HCT116 (cell line): ENCODE measurements at regions not wholly inside any gene's neighbourhood (a gene's known extent, or its start where the extent isn't known, plus 50 kb on each side); places are given as distances from the start of the nearest gene placed in this dataset.

Source experiments
- ATAC-seq: fragments of 200-7000 bp; cut with Tn5 transposase; 2 replicates; pipeline ENCODE4 v1.9.1; 2020; ENCODE audit warnings: mild to moderate bottlenecking, moderate library complexity
- BruUV-seq: library from RNA; stranded (reverse); fragments of 400-500 nt; replicated peaks from 2 replicates; lab custom pipeline; 2021; lab: Mats Ljungman, UMichigan
- CTCF ChIA-PET: fragments of 300-600 bp; sonication (Branson Sonifier 250); formaldehyde crosslinking; loops from one replicate; lab custom pipeline; 2021; ENCODE audit warnings: antibody characterized with exemption; lab: Charles Lee
- POLR2A ChIA-PET: fragments of 300-600, 350-600 bp; sonication (Branson Sonifier 250); formaldehyde crosslinking; loops from one replicate; lab custom pipeline; 2021; ENCODE audit warnings: antibody characterized with exemption; lab: Charles Lee
- RAD21 ChIA-PET, 2 experiments: fragments of 300-600 bp; sonication (Branson Sonifier 250); formaldehyde crosslinking; loops; one replicate each; lab custom pipeline; 2023; ENCODE audit warnings: low total read pairs in 2 of 2; ENCODE audit not compliant: uncharacterized antibody in 2 of 2, unreplicated experiment in 2 of 2, low non-redundant PET in 1 of 2; lab: Charles Lee
- DNase-seq: peaks from one replicate; pipeline ENCODE4 v3.0.0-alpha.2; 2010; ENCODE audit warnings: low read depth, low spot score
- H2AFZ ChIP-seq: fragments of 200-600 bp; shearing (Covaris generic), sonication (generic); 2 replicates; pipeline ENCODE4 v1.6.1; 2017; ENCODE audit warnings: low read depth, mixed run types, mixed read lengths, antibody characterized with exemption, low read length; ENCODE audit not compliant: poor library complexity, severe bottlenecking
- H3K27ac ChIP-seq: 2 replicates; pipeline ENCODE4 v1.5.1; 2012; ENCODE audit warnings: low read depth, low read length
- H3K27me3 ChIP-seq: fragments of 200-600 bp; sonication (generic); 2 replicates; pipeline ENCODE4 v1.6.1; 2016; ENCODE audit warnings: mixed run types, low read length, mixed read lengths; ENCODE audit not compliant: insufficient read depth
- H3K36me3 ChIP-seq, 2 experiments: fragments of 200-500 bp in 1 of 2; fragments of 200-600 bp in 1 of 2; sonication (Bioruptor generic) in 1 of 2; sonication (generic) in 1 of 2; 2 replicates each; pipeline versions ENCODE4 v1.5.1 to v1.6.1; 2014 to 2016; ENCODE audit warnings: low read length in 2 of 2, inconsistent platforms in 1 of 2, mixed read lengths in 1 of 2, mixed run types in 1 of 2; ENCODE audit not compliant: insufficient read depth in 2 of 2, control insufficient read depth in 1 of 2
- H3K4me1 ChIP-seq, 2 experiments: fragments of 200-600 bp in 1 of 2; sonication (generic) in 1 of 2; 2 replicates each; pipeline versions ENCODE4 v1.5.1 to v1.6.1; 2012 to 2017; ENCODE audit warnings: low read length in 2 of 2, inconsistent platforms in 1 of 2, mild to moderate bottlenecking in 1 of 2, mixed read lengths in 1 of 2, mixed run types in 1 of 2, moderate library complexity in 1 of 2; ENCODE audit not compliant: insufficient read depth in 2 of 2, control insufficient read depth in 1 of 2
- H3K4me2 ChIP-seq: fragments of 200-600 bp; sonication (generic); 2 replicates; pipeline ENCODE4 v1.6.1; 2017; ENCODE audit warnings: mixed run types, low read length, mixed read lengths
- H3K4me3 ChIP-seq, 2 experiments: fragments of 200-600 bp in 1 of 2; sonication (generic) in 1 of 2; replicated peaks in 1 of 2; 2 replicates each; pipeline ENCODE4 v1.5.1; 2011 to 2016; ENCODE audit warnings: low read length in 2 of 2, control low read depth in 1 of 2, low read depth in 1 of 2, mild to moderate bottlenecking in 1 of 2, mixed read lengths in 1 of 2, mixed run types in 1 of 2
- H3K79me2 ChIP-seq: fragments of 200-600 bp; sonication (generic); 2 replicates; pipeline ENCODE4 v1.6.1; 2017; ENCODE audit warnings: mild to moderate bottlenecking, mixed run types, low read length, moderate library complexity, mixed read lengths; ENCODE audit not compliant: insufficient read depth
- H3K9ac ChIP-seq: fragments of 200-600 bp; sonication (generic); 2 replicates; pipeline ENCODE4 v1.6.1; 2016; ENCODE audit warnings: low read length, mixed read lengths
- H3K9me2 ChIP-seq: fragments of 200-600 bp; sonication (generic), shearing (Covaris generic); 2 replicates; pipeline ENCODE4 v1.6.1; 2017; ENCODE audit warnings: mixed run types, mild to moderate bottlenecking, moderate library complexity; ENCODE audit not compliant: insufficient read depth
- H3K9me3 ChIP-seq, 2 experiments: fragments of 200-500 bp in 1 of 2; fragments of 200-600 bp in 1 of 2; sonication (Bioruptor generic) in 1 of 2; sonication (generic) in 1 of 2; 2 replicates each; pipeline ENCODE4 v1.6.1; 2014 to 2017; ENCODE audit warnings: low read length in 2 of 2, mixed read lengths in 2 of 2, inconsistent platforms in 1 of 2, low read depth in 1 of 2, mild to moderate bottlenecking in 1 of 2, mixed run types in 1 of 2, moderate library complexity in 1 of 2; ENCODE audit not compliant: control insufficient read depth in 1 of 2, insufficient read depth in 1 of 2
- H4K20me1 ChIP-seq: fragments of 200-600 bp; sonication (generic), shearing (Covaris generic); 2 replicates; pipeline ENCODE4 v1.6.1; 2017; ENCODE audit warnings: mixed run types, mild to moderate bottlenecking, moderate library complexity; ENCODE audit not compliant: insufficient read depth
- CBX3 ChIP-seq: IDR thresholded peaks from 2 replicates; pipeline ENCODE4 v1.6.1; 2012; ENCODE audit warnings: low read depth
- EGR1 ChIP-seq: IDR thresholded peaks from 2 replicates; pipeline ENCODE4 v1.6.1; 2012; ENCODE audit warnings: low read depth
- EZH2 ChIP-seq: fragments of 200-600 bp; sonication (generic); IDR thresholded peaks from 2 replicates; pipeline ENCODE4 v1.6.1; 2017; ENCODE audit warnings: antibody characterized with exemption, mixed run types
- JUND ChIP-seq: IDR thresholded peaks from 2 replicates; pipeline ENCODE4 v1.6.1; 2012
- MAX ChIP-seq: IDR thresholded peaks from 2 replicates; pipeline ENCODE4 v1.6.1; 2012
- POLR2AphosphoS5 ChIP-seq: IDR thresholded peaks from 2 replicates; pipeline ENCODE4 v1.6.1; 2011; ENCODE audit warnings: mild to moderate bottlenecking, low read depth, low read length, moderate library complexity
- REST ChIP-seq: IDR thresholded peaks from 2 replicates; pipeline ENCODE4 v1.6.1; 2012; ENCODE audit warnings: low read depth
- SIN3A ChIP-seq: IDR thresholded peaks from 2 replicates; pipeline ENCODE4 v1.6.1; 2012; ENCODE audit warnings: low read depth
- SRF ChIP-seq: IDR thresholded peaks from 2 replicates; pipeline ENCODE4 v1.6.1; 2012; ENCODE audit warnings: low read depth
- TCF7L2 ChIP-seq: IDR thresholded peaks from 2 replicates; pipeline ENCODE4 v1.7.0; 2011; ENCODE audit warnings: borderline replicate concordance, inconsistent platforms; ENCODE audit not compliant: insufficient read depth, insufficient read length; ENCODE audit errors: extremely low read depth
- YY1 ChIP-seq: IDR thresholded peaks from 2 replicates; pipeline ENCODE4 v1.6.1; 2011; ENCODE audit warnings: low read length, low read depth, moderate library complexity, mild to moderate bottlenecking; ENCODE audit not compliant: insufficient replicate concordance; ENCODE audit errors: extremely low read depth
- ZBTB33 ChIP-seq: IDR thresholded peaks from 2 replicates; pipeline ENCODE4 v1.6.1; 2011; ENCODE audit warnings: mild to moderate bottlenecking, low read length, moderate library complexity; ENCODE audit not compliant: insufficient replicate concordance; ENCODE audit errors: extremely low read depth
- ZFX ChIP-seq: fragments of 450-650 bp; IDR thresholded peaks from 2 replicates; pipeline ENCODE4 v1.6.1; 2017
- ZNF274 ChIP-seq: fragments of 200-500 bp; sonication (Bioruptor generic); IDR thresholded peaks from 2 replicates; pipeline ENCODE4 v1.6.1; 2014; ENCODE audit warnings: mild to moderate bottlenecking, low read depth, low read length, inconsistent platforms
- intact Hi-C: fragments of 100-400 bp; cut with micrococcal nuclease; formaldehyde crosslinking; loops from 2 replicates; pipeline ENCODE4 v1.10.0; 2022

GRCh38 chr19:30936276-30936675 is 413.0 kb downstream of the TSHZ3 start:
- H3K4me2 ChIP-seq, result no peak overlapping the region
- TF ChIP-seq MAX, result no peak
- no peak for TF ChIP-seq ZBTB33
- no peak for TF ChIP-seq SRF
- no peak for TF ChIP-seq TCF7L2
- no peak overlapping the region for H3K4me3 ChIP-seq
- no peak overlapping the region for H2AFZ ChIP-seq
- H3K27ac ChIP-seq, result no peak overlapping the region
- CTCF ChIA-PET, result no interaction called here
- no TSS peak for BruUV-seq
- intact Hi-C loops, result no loop called here
- H3K9me3 ChIP-seq, result peaks cover 7 to 40% of the 10 kb centered on the region in 2 experiments; a peak in 3 of 4 replicates
- no peaks in the 10 kb centered on the region for H3K27me3 ChIP-seq
- no peaks in the 10 kb centered on the region for H3K4me1 ChIP-seq
- H3K36me3 ChIP-seq, result no peaks in the 10 kb centered on the region
- RAD21 ChIA-PET, result no interaction called here
- no peaks in the 10 kb centered on the region for H3K9me2 ChIP-seq
- ATAC-seq, result no peak
- H3K79me2 ChIP-seq, result no peaks in the 10 kb centered on the region
- H3K9ac ChIP-seq, result no peak overlapping the region
- POLR2A ChIA-PET, result no interaction called here
- no peaks in the 10 kb centered on the region for H4K20me1 ChIP-seq
- DNase-seq, result no peak

- Histone ChIP-seq H3K79me2 (no peaks in the 10 kb centered on the region), H3K36me3 (no peaks in the 10 kb centered on the region), H3K4me3 (no peak overlapping the region), H3K9me3 (peaks cover 10 to 39% of the 10 kb centered on the region in 2 experiments; a peak in 3 of 4 replicates), H3K9me2 (no peaks in the 10 kb centered on the region), H4K20me1 (no peaks in the 10 kb centered on the region), H3K4me2 (no peak overlapping the region), H3K27me3 (no peaks in the 10 kb centered on the region), H3K27ac (no peak overlapping the region), H3K4me1 (no peaks in the 10 kb centered on the region), H3K9ac (no peak overlapping the region), H2AFZ (no peak overlapping the region)
- ATAC-seq (no peak), DNase-seq (no peak)
- intact Hi-C loops, result no loop called here
- ChIA-PET CTCF (no interaction called here), POLR2A (no interaction called here), RAD21 (no interaction called here)
- no TSS peak for BruUV-seq
- TF ChIP-seq REST (no peak), JUND (no peak), EGR1 (no peak), ZNF274 (no peak), EZH2 (no peak), YY1 (no peak), SIN3A (no peak), CBX3 (no peak), MAX (no peak), POLR2AphosphoS5 (no peak), ZFX (no peak)
These were observed 414.1 kb downstream of the TSHZ3 start for GRCh38 chr19:30935146-30935545.
